Mesendoderm (in vitro differentiated cells): ENCODE measurements at regions not wholly inside any gene's neighbourhood (a gene's known extent, or its start where the extent isn't known, plus 50 kb on each side); places are given as distances from the start of the nearest gene placed in this dataset.
A peak's percentile ranks its signal among the peaks of the same experiment; 100 is the strongest.

Experiments
- DNase-seq: peaks from one replicate; pipeline ENCODE4 v3.0.0; 2013
- H2AK5ac ChIP-seq: 2 replicates; pipeline ENCODE4 v1.6.1; 2013; ENCODE audit warnings: low read length, inconsistent platforms
- H2BK120ac ChIP-seq: 2 replicates; pipeline ENCODE4 v1.6.1; 2013; ENCODE audit warnings: low read depth, mild to moderate bottlenecking, low read length, moderate library complexity, mixed read lengths
- H2BK15ac ChIP-seq: replicated peaks from 2 replicates; pipeline ENCODE4 v1.6.1; 2013; ENCODE audit warnings: low read depth, mild to moderate bottlenecking, moderate library complexity
- H2BK5ac ChIP-seq: 2 replicates; pipeline ENCODE4 v1.6.1; 2013; ENCODE audit warnings: low read length, inconsistent platforms
- H3K18ac ChIP-seq: 2 replicates; pipeline ENCODE4 v1.6.1; 2013; ENCODE audit warnings: mild to moderate bottlenecking, low read length, mixed read lengths
- H3K23ac ChIP-seq: one replicate; pipeline ENCODE4 v1.6.1; 2013; ENCODE audit warnings: low read length
- H3K27ac ChIP-seq: 2 replicates; pipeline ENCODE4 v1.5.1; 2013; ENCODE audit warnings: low read depth, mild to moderate bottlenecking, inconsistent platforms, low read length, moderate library complexity
- H3K27me3 ChIP-seq: 2 replicates; pipeline ENCODE4 v1.6.1; 2013; ENCODE audit warnings: low read length, control low read depth, mild to moderate bottlenecking, inconsistent platforms; ENCODE audit not compliant: insufficient read depth, poor library complexity
- H3K36me3 ChIP-seq: 2 replicates; pipeline ENCODE4 v1.6.1; 2013; ENCODE audit warnings: low read length, inconsistent platforms; ENCODE audit not compliant: control insufficient read depth, insufficient read depth
- H3K4ac ChIP-seq: one replicate; pipeline ENCODE4 v1.6.1; 2013; ENCODE audit warnings: low read depth, mild to moderate bottlenecking, low read length, moderate library complexity
- H3K4me1 ChIP-seq: 2 replicates; pipeline ENCODE4 v1.6.1; 2013; ENCODE audit warnings: low read depth, low read length, inconsistent platforms; ENCODE audit not compliant: control insufficient read depth
- H3K4me2 ChIP-seq: 2 replicates; pipeline ENCODE4 v1.6.1; 2013; ENCODE audit warnings: low read length
- H3K4me3 ChIP-seq: 2 replicates; pipeline ENCODE4 v1.5.1; 2013; ENCODE audit warnings: mild to moderate bottlenecking, low read length
- H3K56ac ChIP-seq: one replicate; pipeline ENCODE4 v1.6.1; 2013; ENCODE audit warnings: low read length
- H3K79me1 ChIP-seq: 2 replicates; pipeline ENCODE4 v1.6.1; 2013; ENCODE audit warnings: low read length, inconsistent platforms
- H3K79me2 ChIP-seq: 2 replicates; pipeline ENCODE4 v1.6.1; 2013; ENCODE audit warnings: mild to moderate bottlenecking, low read length; ENCODE audit not compliant: control insufficient read depth, insufficient read depth
- H3K9ac ChIP-seq: 2 replicates; pipeline ENCODE4 v1.6.1; 2013; ENCODE audit warnings: low read length, inconsistent platforms
- H4K5ac ChIP-seq: one replicate; pipeline ENCODE4 v1.6.1; 2013; ENCODE audit warnings: low read length
- H4K8ac ChIP-seq: one replicate; pipeline ENCODE4 v1.6.1; 2013; ENCODE audit warnings: low read depth, mild to moderate bottlenecking, control low read depth, low read length, moderate library complexity
- WGBS: extraction: QIAGEN DNeasy Blood & Tissue Kit; methylation state at CpG from one replicate; pipeline ENCODE4 v1.1.7; 2013; ENCODE audit warnings: low lambda C conversion rate, missing lambda C conversion rate; ENCODE audit not compliant: insufficient coverage; ENCODE audit errors: extremely low coverage; 5-methylcytosine and 5-hydroxymethylcytosine counted together

DNA sequence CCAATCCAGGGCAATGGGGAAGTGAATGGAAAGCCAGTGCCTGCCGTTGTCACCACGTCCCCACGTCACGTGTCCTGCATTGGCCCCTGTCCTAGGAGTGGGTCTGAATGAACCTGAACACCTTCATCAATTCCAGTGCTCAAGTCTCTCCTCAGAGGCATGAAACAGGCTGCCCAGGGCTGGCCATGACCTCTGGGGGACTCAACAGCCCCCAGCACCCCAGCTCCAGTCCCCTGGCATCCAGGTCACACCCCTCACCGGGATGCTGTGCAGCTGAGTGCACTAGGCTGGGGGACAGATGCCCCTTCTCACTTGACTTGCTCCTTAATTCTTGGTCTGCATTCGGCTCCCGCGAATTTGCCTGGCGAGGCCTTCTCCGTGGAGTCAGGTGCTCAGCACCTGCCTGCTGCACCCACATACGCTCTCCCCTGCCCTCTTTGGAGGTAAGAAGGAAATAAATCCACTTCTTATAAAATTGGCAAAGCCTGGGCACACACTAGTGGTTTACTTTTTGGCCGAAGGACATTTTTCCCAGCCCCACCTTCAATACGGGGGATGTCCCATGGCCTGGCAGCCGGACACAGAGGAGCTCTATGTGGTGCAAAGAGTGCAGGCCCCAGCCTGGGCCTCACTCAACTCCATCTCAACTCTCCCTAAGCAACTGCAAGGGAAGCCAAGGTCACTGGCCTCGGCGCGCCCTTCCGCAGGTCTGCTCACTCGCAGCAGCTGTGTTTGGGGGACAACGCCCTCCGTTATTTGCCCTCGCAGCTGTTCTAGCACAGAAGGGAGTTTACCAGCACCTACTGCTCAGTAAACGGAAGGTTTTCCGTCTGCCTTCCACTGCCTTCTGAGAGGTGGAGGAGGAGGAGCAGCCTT lies 77.6 kb upstream of the SHH start:
- Histone ChIP-seq H3K18ac (no peak overlapping the region), H3K9ac (no peak overlapping the region), H3K4ac (no peak overlapping the region), H3K79me2 (no peaks in the 10 kb centered on the region), H3K4me2 (no peak overlapping the region), H4K5ac (no peak overlapping the region), H3K4me1 (no peaks in the 10 kb centered on the region), H2BK5ac (no peak overlapping the region), H3K79me1 (no peaks in the 10 kb centered on the region), H3K4me3 (no peak overlapping the region), H3K56ac (no peak overlapping the region), H3K23ac (no peak overlapping the region), H3K27ac (no peak overlapping the region), H2AK5ac (no peak overlapping the region), H4K8ac (no peak overlapping the region), H2BK120ac (no peak overlapping the region), H2BK15ac (no peak overlapping the region), H3K36me3 (no peaks in the 10 kb centered on the region), H3K27me3 (no peaks in the 10 kb centered on the region)
- DNase-seq, result no peak
- WGBS, result no CpG with 5 or more reads among the region's 24 CpGs

- no peaks in the 10 kb centered on the region for H3K79me2 ChIP-seq
- H2BK5ac ChIP-seq, result no peak overlapping the region
- WGBS, result no CpG with 5 or more reads among the region's 11 CpGs
- H3K27ac ChIP-seq, result no peak overlapping the region
- no peak overlapping the region for H3K4me2 ChIP-seq
- H4K8ac ChIP-seq, result no peak overlapping the region
- H3K9ac ChIP-seq, result no peak overlapping the region
- H3K36me3 ChIP-seq, result no peaks in the 10 kb centered on the region
- H3K4me1 ChIP-seq, result no peaks in the 10 kb centered on the region
- H3K23ac ChIP-seq, result no peak overlapping the region
- no peak overlapping the region for H3K18ac ChIP-seq
- H2BK120ac ChIP-seq, result no peak overlapping the region
- no peak overlapping the region for H3K56ac ChIP-seq
- H3K4me3 ChIP-seq, result no peak overlapping the region
- no peak overlapping the region for H3K4ac ChIP-seq
- no peak overlapping the region for H2AK5ac ChIP-seq
- no peaks in the 10 kb centered on the region for H3K79me1 ChIP-seq
- no peak overlapping the region for H2BK15ac ChIP-seq
- DNase-seq, result no peak
- no peak overlapping the region for H4K5ac ChIP-seq
- no peaks in the 10 kb centered on the region for H3K27me3 ChIP-seq
Measured at GRCh38 chr7:155887174-155887525, 74.9 kb upstream of the SHH start.

GRCh38 chr7:155886391-155887173 lies 74.3 kb upstream of the SHH start:
- no peak overlapping the region for H3K4ac ChIP-seq
- H4K8ac ChIP-seq, result no peak overlapping the region
- no peak overlapping the region for H2AK5ac ChIP-seq
- H2BK5ac ChIP-seq, result no peak overlapping the region
- H3K18ac ChIP-seq, result no peak overlapping the region
- H3K27ac ChIP-seq, result no peak overlapping the region
- DNase-seq, result no peak
- no peak overlapping the region for H2BK120ac ChIP-seq
- no peaks in the 10 kb centered on the region for H3K4me1 ChIP-seq
- H4K5ac ChIP-seq, result no peak overlapping the region
- H3K4me2 ChIP-seq, result no peak overlapping the region
- H3K79me1 ChIP-seq, result no peaks in the 10 kb centered on the region
- no peaks in the 10 kb centered on the region for H3K79me2 ChIP-seq
- WGBS, result no CpG with 5 or more reads among the region's 37 CpGs
- H3K36me3 ChIP-seq, result no peaks in the 10 kb centered on the region
- no peaks in the 10 kb centered on the region for H3K27me3 ChIP-seq
- no peak overlapping the region for H3K56ac ChIP-seq
- no peak overlapping the region for H2BK15ac ChIP-seq
- no peak overlapping the region for H3K4me3 ChIP-seq
- no peak overlapping the region for H3K23ac ChIP-seq
- no peak overlapping the region for H3K9ac ChIP-seq

DNA sequence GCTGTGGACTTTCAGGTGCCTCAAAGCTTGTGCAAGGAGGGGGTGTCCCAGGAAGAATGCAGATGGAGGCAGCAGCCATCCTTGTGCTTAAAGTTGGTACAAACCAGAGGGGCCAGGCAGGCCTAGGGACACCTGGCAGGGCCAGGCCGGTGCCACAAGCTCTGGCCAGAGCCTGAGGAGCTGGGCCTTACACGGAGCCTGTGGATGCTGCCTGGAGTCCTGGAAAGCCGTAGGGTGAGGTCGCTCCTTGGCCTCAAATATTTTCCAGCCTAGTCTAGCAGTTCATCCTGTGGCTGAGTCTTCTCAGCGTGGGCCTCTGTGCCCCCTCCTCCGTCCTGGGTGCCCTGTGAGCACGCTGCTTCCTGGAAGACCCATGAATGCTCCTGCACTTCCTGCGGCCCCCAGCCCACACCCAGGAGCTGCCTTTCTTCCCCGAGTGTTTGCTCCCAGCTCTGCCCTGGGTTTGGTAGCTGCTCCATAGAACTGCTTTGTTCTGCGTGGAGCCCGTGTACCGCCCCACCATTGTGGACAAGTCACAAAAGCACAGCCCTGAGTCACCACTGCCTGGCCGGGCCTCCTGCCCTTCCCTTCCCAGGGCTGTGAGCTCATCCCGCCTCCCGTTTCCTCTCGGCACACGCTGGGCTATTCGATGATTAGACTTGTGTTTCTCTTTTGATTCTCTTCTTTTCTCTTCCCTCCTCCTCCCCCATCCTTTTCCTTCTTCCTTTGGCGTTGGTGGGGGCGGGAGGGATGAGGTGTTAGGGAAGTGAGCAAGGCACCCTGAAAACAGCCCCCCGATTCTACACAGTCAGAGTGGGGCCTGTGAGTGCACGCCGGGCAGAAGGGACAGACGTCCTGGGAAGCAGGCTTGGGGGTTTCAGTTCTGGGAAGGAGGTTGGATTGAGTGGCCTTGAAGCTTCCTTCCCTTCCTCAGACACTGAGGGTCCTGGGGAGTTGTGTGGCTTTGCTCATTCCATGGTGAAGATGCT lies 73.2 kb upstream of the SHH start:
- no peak overlapping the region for H3K27ac ChIP-seq
- no peak overlapping the region for H2BK5ac ChIP-seq
- H4K5ac ChIP-seq, result no peak overlapping the region
- no peaks in the 10 kb centered on the region for H3K79me1 ChIP-seq
- WGBS, result no CpG with 5 or more reads among the region's 24 CpGs
- no peak overlapping the region for H2BK120ac ChIP-seq
- H3K4me3 ChIP-seq, result no peak overlapping the region
- H2AK5ac ChIP-seq, result no peak overlapping the region
- DNase-seq, result peak; percentile 50
- no peak overlapping the region for H3K23ac ChIP-seq
- no peaks in the 10 kb centered on the region for H3K27me3 ChIP-seq
- no peaks in the 10 kb centered on the region for H3K4me1 ChIP-seq
- no peak overlapping the region for H3K18ac ChIP-seq
- H3K9ac ChIP-seq, result no peak overlapping the region
- H3K36me3 ChIP-seq, result no peaks in the 10 kb centered on the region
- no peak overlapping the region for H3K4me2 ChIP-seq
- no peaks in the 10 kb centered on the region for H3K79me2 ChIP-seq
- no peak overlapping the region for H3K4ac ChIP-seq
- H4K8ac ChIP-seq, result no peak overlapping the region
- no peak overlapping the region for H2BK15ac ChIP-seq
- no peak overlapping the region for H3K56ac ChIP-seq

- no peak overlapping the region for H3K27ac ChIP-seq
- H3K9ac ChIP-seq, result no peak overlapping the region
- no peak overlapping the region for H3K23ac ChIP-seq
- H3K4me1 ChIP-seq, result no peaks in the 10 kb centered on the region
- H3K36me3 ChIP-seq, result no peaks in the 10 kb centered on the region
- no peaks in the 10 kb centered on the region for H3K79me2 ChIP-seq
- no peak overlapping the region for H3K4ac ChIP-seq
- no CpG with 5 or more reads among the region's 24 CpGs for WGBS
- no peak overlapping the region for H4K5ac ChIP-seq
- H2BK120ac ChIP-seq, result no peak overlapping the region
- no peak overlapping the region for H3K4me3 ChIP-seq
- H3K79me1 ChIP-seq, result no peaks in the 10 kb centered on the region
- H3K4me2 ChIP-seq, result no peak overlapping the region
- H3K56ac ChIP-seq, result no peak overlapping the region
- H2BK5ac ChIP-seq, result no peak overlapping the region
- no peak overlapping the region for H2BK15ac ChIP-seq
- H2AK5ac ChIP-seq, result no peak overlapping the region
- DNase-seq, result no peak
- H3K27me3 ChIP-seq, result no peaks in the 10 kb centered on the region
- no peak overlapping the region for H4K8ac ChIP-seq
- no peak overlapping the region for H3K18ac ChIP-seq
Measured at GRCh38 chr7:155884225-155885166, 72.2 kb upstream of the SHH start.
